ENCODE measurements at regions not wholly inside any gene's neighbourhood (a gene's known extent, or its start where the extent isn't known, plus 50 kb on each side); places are given as distances from the start of the nearest gene placed in this dataset.

DNA sequence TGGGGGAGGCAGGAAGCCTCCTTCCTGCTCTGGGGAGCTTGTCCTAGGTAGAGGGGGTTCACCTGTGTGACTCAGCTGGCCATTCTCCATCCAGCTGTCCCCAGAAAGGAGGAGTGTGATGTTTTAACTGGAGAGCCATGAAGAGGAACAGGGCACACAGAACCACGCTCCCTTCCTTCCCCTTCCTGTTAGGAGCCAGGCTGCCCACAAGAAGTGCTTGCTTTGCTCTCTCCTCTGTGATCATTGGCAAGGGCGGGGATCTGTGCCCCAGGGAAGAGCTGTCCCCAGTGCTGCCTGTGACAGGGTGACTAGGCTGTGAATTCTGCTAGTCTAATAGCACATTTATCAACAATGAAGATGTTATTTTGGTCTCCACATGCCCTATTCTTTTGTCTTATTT, 169.6 kb upstream of the GATB start:
- Histone ChIP-seq H2BK120ac (ENCODE audit: low read depth, low read length, poor library complexity, severe bottlenecking) (no peak overlapping the region), H3K9ac (ENCODE audit: extremely low read depth, insufficient read length, low read length) (no peak overlapping the region), H3K14ac (ENCODE audit: insufficient read depth, low read length) (no peak overlapping the region), H3K4me1 (ENCODE audit: insufficient read depth, low read length) (no peaks in the 10 kb centered on the region), H3K56ac (ENCODE audit: insufficient read length, low read depth, low read length) (no peak overlapping the region), H2BK20ac (ENCODE audit: low read depth, low read length, poor library complexity, severe bottlenecking) (no peak overlapping the region), H3K4ac (ENCODE audit: low read depth, low read length) (no peak overlapping the region), H4K5ac (ENCODE audit: insufficient read length, low read depth, low read length) (no peak overlapping the region), H2AFZ (ENCODE audit: low read length) (no peak overlapping the region), H4K8ac (replicated peaks; ENCODE audit: insufficient read length, low read depth, low read length) (no peak overlapping the region), H3K79me2 (ENCODE audit: insufficient read depth, low read length) (no peaks in the 10 kb centered on the region), H3K79me1 (ENCODE audit: insufficient read depth, low read depth, low read length, poor library complexity, severe bottlenecking) (no peaks in the 10 kb centered on the region), H2BK12ac (ENCODE audit: insufficient read length, low read depth, low read length) (no peak overlapping the region), H4K20me1 (ENCODE audit: control insufficient read depth, insufficient read depth, insufficient read length) (no peaks in the 10 kb centered on the region), H4K91ac (ENCODE audit: insufficient read length, low read depth, low read length) (no peak overlapping the region), H3K23ac (ENCODE audit: insufficient read length, low read depth, low read length) (no peak overlapping the region), H3K9me3 (ENCODE audit: control insufficient read depth, low read depth, low read length) (no peaks in the 10 kb centered on the region), H2AK5ac (ENCODE audit: insufficient read length, low read length) (no peak overlapping the region), H2BK5ac (ENCODE audit: insufficient read length, low read length) (no peak overlapping the region), H3K27ac (ENCODE audit: insufficient read length, low read depth, low read length) (no peak overlapping the region), H2BK15ac (ENCODE audit: low read depth, low read length) (no peak overlapping the region), H3K18ac (ENCODE audit: insufficient read length, low read depth, low read length) (no peak overlapping the region), H3T11ph (ENCODE audit: low read length) (no peak overlapping the region), H3K4me2 (ENCODE audit: insufficient read depth, insufficient read length, low read length) (no peak overlapping the region), H3K27me3 (ENCODE audit: insufficient read depth, low read length) (no peaks in the 10 kb centered on the region), H3K23me2 (ENCODE audit: insufficient read length, low read depth, low read length, poor library complexity, severe bottlenecking) (no peaks in the 10 kb centered on the region)
- Mint-ChIP-seq H3K9me3 (no peaks in the 10 kb centered on the region), H3K27ac (peak overlapping the region in 1 of 3 experiments; percentile 84; a peak in 2 of 7 replicates), H3K4me1 (peaks cover 3 to 4% of the 10 kb centered on the region in 2 experiments; a peak in 2 of 4 replicates), H3K27me3 (ENCODE audit: low read depth) (no peaks in the 10 kb centered on the region), H3K4me3 (no peak overlapping the region), H3K36me3 (ENCODE audit: insufficient read depth in 1 of 3, low read depth in 3 of 3) (peaks cover 0 to 5% (median 5%) of the 10 kb centered on the region in 3 experiments; a peak in 3 of 7 replicates)
- TF ChIP-seq, protein P1, sequence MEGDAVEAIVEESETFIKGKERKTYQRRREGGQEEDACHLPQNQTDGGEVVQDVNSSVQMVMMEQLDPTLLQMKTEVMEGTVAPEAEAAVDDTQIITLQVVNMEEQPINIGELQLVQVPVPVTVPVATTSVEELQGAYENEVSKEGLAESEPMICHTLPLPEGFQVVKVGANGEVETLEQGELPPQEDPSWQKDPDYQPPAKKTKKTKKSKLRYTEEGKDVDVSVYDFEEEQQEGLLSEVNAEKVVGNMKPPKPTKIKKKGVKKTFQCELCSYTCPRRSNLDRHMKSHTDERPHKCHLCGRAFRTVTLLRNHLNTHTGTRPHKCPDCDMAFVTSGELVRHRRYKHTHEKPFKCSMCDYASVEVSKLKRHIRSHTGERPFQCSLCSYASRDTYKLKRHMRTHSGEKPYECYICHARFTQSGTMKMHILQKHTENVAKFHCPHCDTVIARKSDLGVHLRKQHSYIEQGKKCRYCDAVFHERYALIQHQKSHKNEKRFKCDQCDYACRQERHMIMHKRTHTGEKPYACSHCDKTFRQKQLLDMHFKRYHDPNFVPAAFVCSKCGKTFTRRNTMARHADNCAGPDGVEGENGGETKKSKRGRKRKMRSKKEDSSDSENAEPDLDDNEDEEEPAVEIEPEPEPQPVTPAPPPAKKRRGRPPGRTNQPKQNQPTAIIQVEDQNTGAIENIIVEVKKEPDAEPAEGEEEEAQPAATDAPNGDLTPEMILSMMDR (conservative IDR thresholded peaks at IDR 0.05) = no peak
- WGBS (ENCODE audit: extremely low coverage, insufficient read length, low lambda C conversion rate) = no CpG with 5 or more reads among the region's 2 CpGs
- no peak for DNase-seq
